Fibroblast of skin of left biceps (primary cell): ENCODE measurements at regions not wholly inside any gene's neighbourhood (a gene's known extent, or its start where the extent isn't known, plus 50 kb on each side); places are given as distances from the start of the nearest gene placed in this dataset.
A peak's percentile ranks its signal among the peaks of the same experiment; 100 is the strongest.
"Not testable (repeated sequence)": the region's sequence is repeated elsewhere in the genome, so short reads cannot be mapped to it uniquely, and the experiment has no call there.

Experiments
- DNase-seq, 2 experiments: peaks; one replicate each; pipeline ENCODE4 v3.0.0-alpha.2; 2013; ENCODE audit warnings: low read depth in 2 of 2

- DNase-seq = peak; percentile 23 to 24
These were observed 208.8 kb downstream of the RNF144B start for GRCh38 chr6:18595774-18596530.

GRCh38 chr6:18596531-18596835 lies 209.3 kb downstream of the RNF144B start:
- DNase-seq = no peak

- no peak for DNase-seq
These were observed 211.6 kb downstream of the RNF144B start for GRCh38 chr6:18598551-18599264.

- DNase-seq = no peak
These were observed 213.1 kb downstream of the RNF144B start for GRCh38 chr6:18600255-18600654.

GRCh38 chr6:18601516-18602020 lies 214.4 kb downstream of the RNF144B start:
- no peak for DNase-seq

GRCh38 chr6:18602931-18603330 lies 215.8 kb downstream of the RNF144B start:
- DNase-seq = no peak

- DNase-seq = no peak
These were observed 216.2 kb downstream of the RNF144B start for GRCh38 chr6:18603361-18603760.

GRCh38 chr6:18605841-18606240 lies 218.7 kb downstream of the RNF144B start:
- DNase-seq = no peak

GRCh38 chr6:18609715-18610114 lies 222.6 kb downstream of the RNF144B start:
- DNase-seq = no peak

GRCh38 chr6:18613319-18613925 lies 226.3 kb downstream of the RNF144B start:
- no peak for DNase-seq

GRCh38 chr6:18629571-18629970 lies 242.4 kb downstream of the RNF144B start:
- no peak for DNase-seq

GRCh38 chr6:18632670-18633410 lies 245.7 kb downstream of the RNF144B start:
- no peak for DNase-seq

GRCh38 chr6:18634912-18635311 lies 247.8 kb downstream of the RNF144B start:
- DNase-seq = no peak

GRCh38 chr6:18640134-18640533 lies 253.0 kb downstream of the RNF144B start:
- no peak for DNase-seq

- no peak for DNase-seq
These were observed 253.6 kb downstream of the RNF144B start for GRCh38 chr6:18640754-18641153.

- DNase-seq = no peak
These were observed 267.7 kb downstream of the RNF144B start for GRCh38 chr6:18654821-18655220.

GRCh38 chr6:18656506-18656905 lies 269.4 kb downstream of the RNF144B start:
- no peak for DNase-seq

GRCh38 chr6:18659994-18660393 lies 272.8 kb downstream of the RNF144B start:
- not testable (repeated sequence) for DNase-seq

GRCh38 chr6:18663011-18663410 lies 275.9 kb downstream of the RNF144B start:
- no peak for DNase-seq

GRCh38 chr6:18664401-18664800 lies 277.3 kb downstream of the RNF144B start:
- DNase-seq = no peak

- DNase-seq = no peak
These were observed 280.5 kb downstream of the RNF144B start for GRCh38 chr6:18667612-18668011.

- DNase-seq = no peak
These were observed 281.8 kb downstream of the RNF144B start for GRCh38 chr6:18668994-18669393.
